Stomach (tissue), 4 donors: ENCODE measurements at regions not wholly inside any gene's neighbourhood (a gene's known extent, or its start where the extent isn't known, plus 50 kb on each side); places are given as distances from the start of the nearest gene placed in this dataset.

Experiments
- EP300 ChIP-seq: sonication (generic); formaldehyde crosslinking; IDR thresholded peaks from one replicate; pipeline ENCODE4 v1.6.1; 2017; ENCODE audit warnings: antibody characterized with exemption
- POLR2A ChIP-seq, 4 donors: fragments of 450-650 bp; IDR thresholded peaks; one replicate each; pipeline ENCODE4 v1.6.1; 2016; ENCODE audit warnings: antibody characterized with exemption in 4 of 4, control low read depth in 2 of 4, mild to moderate bottlenecking in 1 of 4, moderate library complexity in 1 of 4
- POLR2AphosphoS5 ChIP-seq, 3 donors: sonication (generic); formaldehyde crosslinking; IDR thresholded peaks; one replicate each; pipeline ENCODE4 v1.6.1; 2016; ENCODE audit warnings: antibody characterized with exemption in 3 of 3
- TF ChIP-seq, protein P1 (sequence below), 7 experiments: fragments of 450-650 bp in 4 of 7; fragments of 200-600 bp in 3 of 7; sonication (generic) in 3 of 7; IDR thresholded peaks; one replicate each; pipeline ENCODE4 v1.5.1; 2016 to 2019; ENCODE audit warnings: antibody characterized with exemption in 7 of 7, control low read depth in 2 of 7, mild to moderate bottlenecking in 1 of 7

DNA sequence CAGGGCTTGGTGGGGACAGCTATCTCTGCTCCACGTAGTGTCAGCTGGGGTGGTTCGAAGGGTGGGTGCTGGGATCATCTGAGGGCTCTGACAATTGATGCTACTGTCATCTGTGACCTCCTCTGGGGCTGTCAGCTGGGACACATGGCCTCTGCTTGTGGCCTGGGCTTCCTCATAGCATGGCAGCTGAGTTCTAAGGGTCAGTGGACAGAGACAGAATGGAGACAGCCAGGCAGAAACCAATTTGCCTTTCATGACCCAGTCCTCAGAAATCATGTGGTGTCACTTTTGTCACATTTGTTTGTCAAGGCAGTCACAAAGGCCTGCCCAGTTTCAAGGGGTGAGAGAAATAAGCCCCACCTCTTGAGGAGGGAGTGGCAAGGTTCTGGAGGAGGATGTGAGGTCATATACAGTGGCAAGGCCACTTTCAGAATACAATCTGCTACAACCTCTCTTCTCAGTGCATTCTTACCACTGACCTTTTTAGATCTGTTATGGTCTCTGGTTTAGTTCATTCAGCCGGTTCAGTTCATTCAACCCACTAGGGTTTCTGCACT is 103.6 kb upstream of the BCOR start:
- TF ChIP-seq POLR2AphosphoS5 (IDR thresholded peaks at IDR 0.05) (no peak), POLR2A (IDR thresholded peaks at IDR 0.05) (no peak), EP300 (no peak)
- TF ChIP-seq, protein P1, sequence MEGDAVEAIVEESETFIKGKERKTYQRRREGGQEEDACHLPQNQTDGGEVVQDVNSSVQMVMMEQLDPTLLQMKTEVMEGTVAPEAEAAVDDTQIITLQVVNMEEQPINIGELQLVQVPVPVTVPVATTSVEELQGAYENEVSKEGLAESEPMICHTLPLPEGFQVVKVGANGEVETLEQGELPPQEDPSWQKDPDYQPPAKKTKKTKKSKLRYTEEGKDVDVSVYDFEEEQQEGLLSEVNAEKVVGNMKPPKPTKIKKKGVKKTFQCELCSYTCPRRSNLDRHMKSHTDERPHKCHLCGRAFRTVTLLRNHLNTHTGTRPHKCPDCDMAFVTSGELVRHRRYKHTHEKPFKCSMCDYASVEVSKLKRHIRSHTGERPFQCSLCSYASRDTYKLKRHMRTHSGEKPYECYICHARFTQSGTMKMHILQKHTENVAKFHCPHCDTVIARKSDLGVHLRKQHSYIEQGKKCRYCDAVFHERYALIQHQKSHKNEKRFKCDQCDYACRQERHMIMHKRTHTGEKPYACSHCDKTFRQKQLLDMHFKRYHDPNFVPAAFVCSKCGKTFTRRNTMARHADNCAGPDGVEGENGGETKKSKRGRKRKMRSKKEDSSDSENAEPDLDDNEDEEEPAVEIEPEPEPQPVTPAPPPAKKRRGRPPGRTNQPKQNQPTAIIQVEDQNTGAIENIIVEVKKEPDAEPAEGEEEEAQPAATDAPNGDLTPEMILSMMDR (IDR thresholded peaks at IDR 0.05): no peak
